Mucosa of gallbladder (tissue), 1 donor: ENCODE measurements at regions not wholly inside any gene's neighbourhood (a gene's known extent, or its start where the extent isn't known, plus 50 kb on each side); places are given as distances from the start of the nearest gene placed in this dataset.

Experiments
- DNase-seq: peaks from one replicate; pipeline ENCODE4 v3.0.0-alpha.2; 2020; ENCODE audit warnings: low spot score
- donor health status: DM: no; HTN: no; CAD: no.

DNA sequence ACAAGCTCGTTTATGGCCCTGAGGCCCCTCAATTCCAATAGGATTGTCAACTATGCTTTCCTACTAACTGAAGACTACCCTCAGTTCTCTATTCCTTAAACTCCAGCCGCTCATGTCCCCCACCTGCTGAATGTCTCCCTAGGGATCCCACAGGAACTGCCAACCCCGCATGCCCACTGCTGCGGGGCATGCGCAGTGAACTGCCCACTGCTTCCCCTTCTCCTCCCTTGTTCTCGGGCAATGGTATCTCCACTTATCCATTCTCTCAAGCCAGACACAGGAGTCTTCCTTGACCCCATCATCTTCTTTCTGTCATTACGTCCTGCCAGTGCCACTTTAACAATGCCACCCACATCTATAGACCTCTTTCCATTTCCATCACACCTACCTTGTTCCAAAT, 90.0 kb downstream of the FGF18 start:
- DNase-seq, result no peak

GRCh38 chr5:171512397-171512796, 93.0 kb downstream of the FGF18 start:
- DNase-seq, result no peak

- no peak for DNase-seq
Measured at GRCh38 chr5:171513591-171513990, 94.1 kb downstream of the FGF18 start.

GRCh38 chr5:171518916-171519315, 99.5 kb downstream of the FGF18 start:
- no peak for DNase-seq

GRCh38 chr5:171520300-171521174, 101.1 kb downstream of the FGF18 start:
- DNase-seq, result no peak

- DNase-seq, result peak; percentile 31
Measured at GRCh38 chr5:171521219-171521633, 101.8 kb downstream of the FGF18 start.

GRCh38 chr5:171521679-171522078, 102.2 kb downstream of the FGF18 start:
- no peak for DNase-seq

DNA sequence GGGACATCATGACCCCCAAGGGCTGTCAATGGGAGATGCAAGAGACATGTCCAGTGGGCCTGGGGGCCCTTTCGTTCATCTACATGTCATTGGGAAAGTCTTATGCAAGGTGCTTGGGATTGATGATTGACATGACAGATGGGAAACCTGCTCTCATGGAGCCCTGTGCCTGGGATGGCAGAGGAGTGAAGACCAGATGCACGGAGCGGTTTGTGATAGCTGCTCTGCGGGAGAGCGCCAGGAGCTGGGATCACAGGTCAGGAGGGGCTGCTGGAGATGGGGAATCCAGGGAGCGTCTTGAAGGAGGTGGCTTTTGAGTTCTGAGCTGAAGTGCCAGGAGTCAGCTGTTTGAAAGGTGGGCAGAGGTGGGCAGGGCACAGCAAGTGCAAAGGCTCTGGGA, 104.3 kb downstream of the FGF18 start:
- no peak for DNase-seq

- peak; percentile 30 for DNase-seq
Measured at GRCh38 chr5:171524466-171524865, 105.0 kb downstream of the FGF18 start.

- DNase-seq, result no peak
Measured at GRCh38 chr5:171525085-171525484, 105.6 kb downstream of the FGF18 start.

DNA sequence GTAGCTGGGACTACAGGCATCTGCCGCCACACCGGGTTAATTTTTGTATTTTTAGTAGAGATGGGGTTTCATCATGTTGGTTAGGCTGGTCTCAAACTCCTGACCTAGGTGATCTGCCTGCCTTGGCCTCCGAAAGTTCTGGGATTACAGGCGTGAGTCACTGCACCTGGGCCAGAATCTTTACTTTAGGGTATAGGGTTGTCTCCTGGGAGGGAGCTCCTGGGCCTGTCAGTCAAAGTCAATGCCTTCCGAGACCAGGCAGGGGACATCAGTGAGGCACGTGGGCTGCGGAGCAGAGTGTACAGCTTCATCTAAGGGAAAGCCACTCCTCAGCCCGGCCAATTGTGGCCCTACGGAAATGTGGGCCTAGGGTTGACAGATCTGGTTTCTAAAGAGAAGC, 108.6 kb downstream of the FGF18 start:
- DNase-seq, result no peak

- DNase-seq, result no peak
Measured at GRCh38 chr5:171528865-171529614, 109.6 kb downstream of the FGF18 start.

DNA sequence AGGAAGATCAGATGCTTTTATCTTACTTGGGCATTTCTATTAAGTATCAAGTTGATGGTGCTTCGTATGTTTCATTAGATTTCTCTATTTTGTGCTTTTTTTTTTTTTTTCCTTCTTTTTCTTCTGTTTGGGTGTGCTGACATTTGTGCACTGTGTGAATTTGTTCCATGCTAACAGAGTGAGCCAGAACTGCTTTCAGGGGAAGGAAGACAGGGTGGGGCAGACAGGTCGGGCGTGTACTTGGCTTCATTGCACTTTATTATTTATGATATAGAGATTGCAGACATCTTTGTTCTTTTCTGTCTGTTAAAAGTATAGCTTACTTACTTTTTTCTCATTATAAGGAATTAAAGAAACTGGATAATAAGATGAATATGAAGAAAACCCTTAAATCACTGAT, 112.2 kb downstream of the FGF18 start:
- DNase-seq, result no peak

- no peak for DNase-seq
Measured at GRCh38 chr5:171533153-171533552, 113.7 kb downstream of the FGF18 start.

- no peak for DNase-seq
Measured at GRCh38 chr5:171534043-171534895, 114.8 kb downstream of the FGF18 start.

- DNase-seq, result no peak
Measured at GRCh38 chr5:171535162-171535561, 115.7 kb downstream of the FGF18 start.

- no peak for DNase-seq
Measured at GRCh38 chr5:171537070-171537849, 117.8 kb downstream of the FGF18 start.

- DNase-seq, result no peak
Measured at GRCh38 chr5:171537923-171538537, 118.6 kb downstream of the FGF18 start.

GRCh38 chr5:171538681-171539080, 119.2 kb downstream of the FGF18 start:
- DNase-seq, result no peak

GRCh38 chr5:171540865-171541264, 121.4 kb downstream of the FGF18 start:
- no peak for DNase-seq

DNA sequence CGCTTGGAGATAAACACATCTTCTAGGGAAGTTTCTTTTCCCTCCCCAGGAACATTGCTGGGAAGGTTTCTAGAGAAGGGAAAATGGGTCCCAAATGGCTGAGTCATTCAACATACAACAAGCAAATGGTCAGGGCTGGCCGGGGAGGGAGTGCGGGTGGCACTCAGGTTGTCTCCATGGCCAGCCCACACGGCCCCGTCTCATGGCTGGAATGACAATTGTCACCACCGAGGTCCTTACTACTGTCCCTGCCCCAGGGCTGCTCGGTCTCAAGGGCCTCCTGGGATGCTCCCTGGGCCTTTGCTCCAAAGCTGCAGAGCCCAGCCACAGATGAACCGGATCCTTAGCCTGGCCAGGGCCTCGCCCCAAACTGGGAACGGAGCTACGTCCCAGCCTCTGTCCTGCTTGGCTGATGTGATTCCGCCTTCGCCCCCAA, 121.9 kb downstream of the FGF18 start:
- DNase-seq, result no peak
